Upper lobe of right lung (tissue), 1 donor: ENCODE measurements at regions not wholly inside any gene's neighbourhood (a gene's known extent, or its start where the extent isn't known, plus 50 kb on each side); places are given as distances from the start of the nearest gene placed in this dataset.

Source experiments
- ATAC-seq: fragments of 200-7000 bp; cut with Tn5 transposase; one replicate; pipeline ENCODE4 v1.9.1; 2020; ENCODE audit warnings: mild to moderate bottlenecking, moderate library complexity
- DNase-seq: peaks from one replicate; pipeline ENCODE4 v3.0.0-alpha.2; 2020
- H3K27ac ChIP-seq: fragments of 200-600 bp; one replicate; pipeline ENCODE4 v1.8.0; 2022
- H3K27me3 ChIP-seq: fragments of 200-600 bp; one replicate; pipeline ENCODE4 v1.8.0; 2022; ENCODE audit warnings: mild to moderate bottlenecking
- H3K36me3 ChIP-seq: fragments of 200-600 bp; one replicate; pipeline ENCODE4 v1.8.0; 2022
- H3K4me1 ChIP-seq: fragments of 200-600 bp; one replicate; pipeline ENCODE4 v1.8.0; 2022
- H3K4me3 ChIP-seq: fragments of 200-600 bp; one replicate; pipeline ENCODE4 v1.8.0; 2022; ENCODE audit warnings: mild to moderate bottlenecking
- H3K9me3 ChIP-seq: fragments of 200-600 bp; one replicate; pipeline ENCODE4 v1.8.0; 2022
- CTCF ChIP-seq: fragments of 200-600 bp; IDR thresholded peaks from one replicate; pipeline ENCODE4 v1.8.0; 2022; ENCODE audit warnings: antibody characterized with exemption
- intact Hi-C: fragments of 100-400 bp; cut with DNase I; formaldehyde crosslinking; loops from one replicate; pipeline ENCODE4 v1.11.0; 2022
- donor health status: DM: no; HTN: yes; CAD: no; lungs with severe emphysema.

DNA sequence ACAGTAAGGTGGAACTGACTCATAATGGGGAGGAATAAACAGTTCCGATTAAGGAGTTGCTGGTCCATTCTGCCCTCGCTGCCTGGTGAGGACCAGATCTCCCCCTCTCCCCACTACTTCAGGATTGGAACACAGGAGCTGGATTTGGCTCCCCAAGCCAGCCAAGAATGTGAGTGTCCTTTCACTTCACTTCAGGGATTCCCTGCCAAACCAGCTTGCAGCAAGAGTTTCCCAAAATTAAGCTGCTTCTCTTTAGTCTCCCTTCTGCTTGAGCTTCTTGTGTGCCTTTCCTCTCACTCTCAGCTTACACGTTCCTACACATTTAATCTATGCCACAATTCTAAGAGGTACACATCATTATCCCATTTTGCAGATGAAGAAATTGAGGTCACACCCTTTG is 234.1 kb downstream of the BUD13 start:
- Histone ChIP-seq H3K4me3 (no peak overlapping the region), H3K4me1 (no peaks in the 10 kb centered on the region), H3K36me3 (no peaks in the 10 kb centered on the region), H3K9me3 (no peaks in the 10 kb centered on the region), H3K27ac (no peak overlapping the region), H3K27me3 (peaks cover 17% of the 10 kb centered on the region)
- intact Hi-C loops: no loop called here
- no peak for TF ChIP-seq CTCF
- DNase-seq: no peak
- no peak for ATAC-seq

DNA sequence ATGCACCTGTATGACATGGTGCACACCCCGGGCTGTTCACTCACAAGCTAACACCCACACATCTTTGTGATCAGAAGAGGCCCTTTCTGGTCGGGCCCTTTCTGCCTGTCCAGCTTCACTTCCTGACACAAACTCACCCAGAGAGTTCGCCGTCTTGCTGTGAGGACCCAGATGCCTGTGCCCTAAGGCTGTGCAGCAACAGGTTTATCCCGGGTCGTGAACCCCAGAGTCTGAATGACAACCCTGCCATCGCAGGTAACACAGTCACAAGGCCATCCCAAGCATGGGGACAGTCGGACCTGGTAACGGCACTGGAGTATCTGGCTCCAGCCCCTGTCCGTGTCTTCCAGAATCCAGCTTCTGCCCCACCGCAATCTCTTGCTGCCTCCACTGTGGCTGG is 235.1 kb downstream of the BUD13 start:
- Histone ChIP-seq H3K27ac (no peak overlapping the region), H3K4me1 (no peaks in the 10 kb centered on the region), H3K9me3 (no peaks in the 10 kb centered on the region), H3K36me3 (no peaks in the 10 kb centered on the region), H3K27me3 (peaks cover 17% of the 10 kb centered on the region), H3K4me3 (no peak overlapping the region)
- ATAC-seq (no peak), DNase-seq (no peak)
- intact Hi-C loops: no loop called here
- no peak for TF ChIP-seq CTCF

DNA sequence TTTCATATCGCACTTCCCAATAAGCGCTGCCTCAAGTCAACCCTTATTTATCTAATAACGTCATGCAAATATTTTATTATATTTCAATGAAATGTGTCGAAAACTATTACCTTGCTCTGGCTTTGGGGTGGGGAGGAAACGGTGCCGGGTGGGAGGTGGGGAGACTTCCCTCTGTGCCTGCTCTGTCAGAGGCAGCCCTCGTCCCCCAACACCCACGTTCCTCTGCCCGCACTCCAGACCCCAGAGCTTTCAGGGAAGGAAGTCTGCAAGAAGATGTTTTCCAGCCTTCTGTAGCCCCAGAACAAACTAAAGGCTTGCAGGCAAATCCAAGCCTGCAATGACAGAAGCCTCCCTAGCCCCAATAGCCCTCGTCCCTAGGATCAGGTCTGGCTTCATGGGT is 235.7 kb downstream of the BUD13 start:
- H3K4me3 ChIP-seq: no peak overlapping the region
- no peaks in the 10 kb centered on the region for H3K4me1 ChIP-seq
- peaks cover 17% of the 10 kb centered on the region for H3K27me3 ChIP-seq
- DNase-seq (no peak), ATAC-seq (no peak)
- no peaks in the 10 kb centered on the region for H3K9me3 ChIP-seq
- no peaks in the 10 kb centered on the region for H3K36me3 ChIP-seq
- intact Hi-C loops: no loop called here
- no peak overlapping the region for H3K27ac ChIP-seq
- no peak for TF ChIP-seq CTCF

GRCh38 chr11:116536416-116536815 is 236.4 kb downstream of the BUD13 start:
- peak; percentile 16 for DNase-seq

DNA sequence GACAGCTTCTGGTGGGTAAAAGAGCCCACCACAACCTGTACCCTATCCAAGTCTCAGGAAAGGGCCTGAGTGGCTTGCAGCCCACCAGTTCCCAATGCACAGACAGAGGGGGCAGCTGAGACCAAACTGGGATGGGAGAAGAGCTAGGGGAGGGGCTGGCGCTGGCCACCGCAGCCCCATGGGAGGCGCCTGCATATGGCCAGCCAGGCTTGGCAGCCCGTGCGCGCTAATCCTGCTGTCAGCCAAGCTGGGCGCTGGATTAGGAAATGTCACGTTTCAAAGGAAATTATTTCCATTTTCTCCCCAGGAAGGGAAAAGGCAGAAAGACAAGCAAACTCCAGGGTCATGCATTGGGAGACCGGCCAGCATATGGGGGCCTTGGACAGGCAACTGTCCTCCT is 236.8 kb downstream of the BUD13 start:
- intact Hi-C loops: no loop called here
- no peaks in the 10 kb centered on the region for H3K9me3 ChIP-seq

More at GRCh38 chr11:116536416-116536815, 236.4 kb downstream of the BUD13 start:
- H3K27ac ChIP-seq: no peak overlapping the region
- intact Hi-C loops: no loop called here
- H3K4me3 ChIP-seq: no peak overlapping the region
- no peaks in the 10 kb centered on the region for H3K9me3 ChIP-seq
- ATAC-seq: no peak
- H3K4me1 ChIP-seq: no peaks in the 10 kb centered on the region
- H3K27me3 ChIP-seq: peaks cover 17% of the 10 kb centered on the region
- H3K36me3 ChIP-seq: no peaks in the 10 kb centered on the region
- no peak for TF ChIP-seq CTCF

More for the DNA sequence above, 236.8 kb downstream of the BUD13 start:
- DNase-seq (peak; percentile 23), ATAC-seq (no peak)
- Histone ChIP-seq H3K4me1 (no peaks in the 10 kb centered on the region), H3K27ac (no peak overlapping the region), H3K27me3 (peaks cover 17% of the 10 kb centered on the region), H3K36me3 (no peaks in the 10 kb centered on the region), H3K4me3 (no peak overlapping the region)
- TF ChIP-seq CTCF: no peak
